HUES6 (cell line): ENCODE measurements at regions not wholly inside any gene's neighbourhood (a gene's known extent, or its start where the extent isn't known, plus 50 kb on each side); places are given as distances from the start of the nearest gene placed in this dataset.

ENCODE experiments used
- H3K27ac ChIP-seq: 2 replicates; pipeline ENCODE4 v1.7.0; 2013; ENCODE audit warnings: low read depth, mild to moderate bottlenecking, low read length, inconsistent platforms
- H3K27me3 ChIP-seq: 2 replicates; pipeline ENCODE4 v1.6.1; 2013; ENCODE audit warnings: low read length; ENCODE audit not compliant: control insufficient read depth, insufficient read depth
- H3K36me3 ChIP-seq: 2 replicates; pipeline ENCODE4 v1.6.1; 2013; ENCODE audit warnings: low read length; ENCODE audit not compliant: control insufficient read depth, insufficient read depth
- H3K4me1 ChIP-seq: 2 replicates; pipeline ENCODE4 v1.6.1; 2013; ENCODE audit warnings: low read length; ENCODE audit not compliant: control insufficient read depth, insufficient read depth
- H3K4me3 ChIP-seq: 2 replicates; pipeline ENCODE4 v1.5.1; 2013; ENCODE audit warnings: low read depth, low read length
- H3K9ac ChIP-seq: one replicate; pipeline ENCODE4 v1.6.1; 2013; ENCODE audit warnings: mild to moderate bottlenecking, low read length
- H3K9me3 ChIP-seq: 2 replicates; pipeline ENCODE4 v1.6.1; 2013; ENCODE audit warnings: low read depth, low read length; ENCODE audit not compliant: control insufficient read depth, insufficient read depth

GRCh38 chr22:49094858-49095257 lies 732.8 kb downstream of the BRD1 start:
- Histone ChIP-seq H3K36me3 (no peaks in the 10 kb centered on the region), H3K4me1 (no peaks in the 10 kb centered on the region; the same call in 1 of the 2 replicates), H3K9ac (no peak overlapping the region), H3K27ac (no peak overlapping the region), H3K4me3 (no peak overlapping the region), H3K9me3 (no peaks in the 10 kb centered on the region; the same call in 1 of the 2 replicates), H3K27me3 (no peaks in the 10 kb centered on the region)

GRCh38 chr22:49094151-49094550 lies 733.5 kb downstream of the BRD1 start:
- Histone ChIP-seq H3K27me3 (no peaks in the 10 kb centered on the region), H3K9ac (no peak overlapping the region)

GRCh38 chr22:49093192-49093880 lies 734.3 kb downstream of the BRD1 start:
- H3K4me3 ChIP-seq, result no peak overlapping the region
- no peaks in the 10 kb centered on the region for H3K27me3 ChIP-seq
- no peaks in the 10 kb centered on the region for H3K4me1 ChIP-seq
- H3K36me3 ChIP-seq, result no peaks in the 10 kb centered on the region
- no peaks in the 10 kb centered on the region; the same call in 1 of the 2 replicates for H3K9me3 ChIP-seq
- H3K27ac ChIP-seq, result no peak overlapping the region
- no peak overlapping the region for H3K9ac ChIP-seq

More at GRCh38 chr22:49094151-49094550, 733.5 kb downstream of the BRD1 start:
- no peak overlapping the region for H3K4me3 ChIP-seq
- no peak overlapping the region for H3K27ac ChIP-seq
- no peaks in the 10 kb centered on the region; the same call in 1 of the 2 replicates for H3K9me3 ChIP-seq
- no peaks in the 10 kb centered on the region for H3K36me3 ChIP-seq
- no peaks in the 10 kb centered on the region for H3K4me1 ChIP-seq

- Histone ChIP-seq H3K9ac (no peak overlapping the region), H3K4me1 (no peaks in the 10 kb centered on the region), H3K27ac (no peak overlapping the region), H3K27me3 (no peaks in the 10 kb centered on the region), H3K36me3 (no peaks in the 10 kb centered on the region), H3K9me3 (no peaks in the 10 kb centered on the region; the same call in 1 of the 2 replicates), H3K4me3 (no peak overlapping the region)
These were observed 735.0 kb downstream of the BRD1 start for GRCh38 chr22:49092716-49093115.

- H3K9me3 ChIP-seq, result no peaks in the 10 kb centered on the region; the same call in 1 of the 2 replicates
- H3K27ac ChIP-seq, result no peak overlapping the region
- no peak overlapping the region for H3K4me3 ChIP-seq
- no peaks in the 10 kb centered on the region for H3K27me3 ChIP-seq
- H3K36me3 ChIP-seq, result no peaks in the 10 kb centered on the region
- H3K4me1 ChIP-seq, result no peaks in the 10 kb centered on the region
- no peak overlapping the region for H3K9ac ChIP-seq
These were observed 735.6 kb downstream of the BRD1 start for GRCh38 chr22:49091917-49092545.

- Histone ChIP-seq H3K36me3 (no peaks in the 10 kb centered on the region), H3K4me1 (no peaks in the 10 kb centered on the region), H3K4me3 (no peak overlapping the region), H3K27me3 (no peaks in the 10 kb centered on the region), H3K27ac (no peak overlapping the region), H3K9me3 (no peaks in the 10 kb centered on the region; the same call in 1 of the 2 replicates), H3K9ac (no peak overlapping the region)
These were observed 736.2 kb downstream of the BRD1 start for GRCh38 chr22:49091451-49091850.

- no peaks in the 10 kb centered on the region for H3K36me3 ChIP-seq
- no peaks in the 10 kb centered on the region; the same call in 1 of the 2 replicates for H3K9me3 ChIP-seq
- no peak overlapping the region for H3K9ac ChIP-seq
- no peaks in the 10 kb centered on the region for H3K4me1 ChIP-seq
- H3K27me3 ChIP-seq, result no peaks in the 10 kb centered on the region
- H3K27ac ChIP-seq, result no peak overlapping the region
- no peak overlapping the region for H3K4me3 ChIP-seq
These were observed 736.9 kb downstream of the BRD1 start for GRCh38 chr22:49090853-49091135.

- Histone ChIP-seq H3K27me3 (no peaks in the 10 kb centered on the region), H3K9me3 (no peaks in the 10 kb centered on the region), H3K9ac (no peak overlapping the region)
These were observed 737.4 kb downstream of the BRD1 start for GRCh38 chr22:49090061-49090852.

GRCh38 chr22:49088801-49089791 lies 738.6 kb downstream of the BRD1 start:
- no peaks in the 10 kb centered on the region for H3K4me1 ChIP-seq
- H3K9ac ChIP-seq, result no peak overlapping the region
- H3K27me3 ChIP-seq, result no peaks in the 10 kb centered on the region
- H3K36me3 ChIP-seq, result no peaks in the 10 kb centered on the region
- no peak overlapping the region for H3K4me3 ChIP-seq
- H3K9me3 ChIP-seq, result no peaks in the 10 kb centered on the region
- no peak overlapping the region for H3K27ac ChIP-seq

More at GRCh38 chr22:49090061-49090852, 737.4 kb downstream of the BRD1 start:
- no peaks in the 10 kb centered on the region for H3K36me3 ChIP-seq
- H3K4me3 ChIP-seq, result no peak overlapping the region
- no peaks in the 10 kb centered on the region for H3K4me1 ChIP-seq
- no peak overlapping the region for H3K27ac ChIP-seq

GRCh38 chr22:49087716-49088601 lies 739.7 kb downstream of the BRD1 start:
- Histone ChIP-seq H3K9me3 (no peaks in the 10 kb centered on the region), H3K4me3 (no peak overlapping the region), H3K27ac (no peak overlapping the region), H3K9ac (no peak overlapping the region), H3K27me3 (no peaks in the 10 kb centered on the region), H3K36me3 (no peaks in the 10 kb centered on the region), H3K4me1 (no peaks in the 10 kb centered on the region)
